ENCODE measurements at regions not wholly inside any gene's neighbourhood (a gene's known extent, or its start where the extent isn't known, plus 50 kb on each side); places are given as distances from the start of the nearest gene placed in this dataset.

DNA sequence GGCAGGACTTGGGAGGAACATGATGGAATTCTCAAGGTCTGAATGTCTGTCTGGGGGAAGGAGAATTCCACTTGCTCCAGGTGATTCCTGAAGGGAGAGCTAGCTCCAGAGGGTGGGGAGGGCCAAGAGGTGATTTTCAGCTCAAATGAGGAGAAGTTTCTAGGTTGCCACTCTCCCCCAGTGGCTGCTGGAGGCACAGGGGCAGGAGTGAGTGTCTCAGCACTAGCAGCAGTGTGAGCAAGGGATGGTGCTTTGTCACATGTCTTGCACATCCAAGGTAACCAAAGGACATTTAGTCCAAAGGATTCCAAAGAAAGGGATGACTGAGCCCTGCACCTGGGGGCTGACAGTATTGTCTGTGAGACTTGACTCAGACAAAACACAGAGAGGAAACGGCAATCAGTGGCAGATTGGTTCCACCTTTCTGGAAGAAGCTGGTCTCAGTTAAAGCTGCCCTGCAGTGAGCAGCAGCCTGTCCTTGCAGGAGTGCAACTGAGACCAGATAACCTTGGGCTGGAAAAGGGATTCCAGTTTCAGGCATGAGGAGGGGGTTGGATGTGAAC lies 51.2 kb upstream of the PCBD1 start:
- no peak for DNase-seq

DNA sequence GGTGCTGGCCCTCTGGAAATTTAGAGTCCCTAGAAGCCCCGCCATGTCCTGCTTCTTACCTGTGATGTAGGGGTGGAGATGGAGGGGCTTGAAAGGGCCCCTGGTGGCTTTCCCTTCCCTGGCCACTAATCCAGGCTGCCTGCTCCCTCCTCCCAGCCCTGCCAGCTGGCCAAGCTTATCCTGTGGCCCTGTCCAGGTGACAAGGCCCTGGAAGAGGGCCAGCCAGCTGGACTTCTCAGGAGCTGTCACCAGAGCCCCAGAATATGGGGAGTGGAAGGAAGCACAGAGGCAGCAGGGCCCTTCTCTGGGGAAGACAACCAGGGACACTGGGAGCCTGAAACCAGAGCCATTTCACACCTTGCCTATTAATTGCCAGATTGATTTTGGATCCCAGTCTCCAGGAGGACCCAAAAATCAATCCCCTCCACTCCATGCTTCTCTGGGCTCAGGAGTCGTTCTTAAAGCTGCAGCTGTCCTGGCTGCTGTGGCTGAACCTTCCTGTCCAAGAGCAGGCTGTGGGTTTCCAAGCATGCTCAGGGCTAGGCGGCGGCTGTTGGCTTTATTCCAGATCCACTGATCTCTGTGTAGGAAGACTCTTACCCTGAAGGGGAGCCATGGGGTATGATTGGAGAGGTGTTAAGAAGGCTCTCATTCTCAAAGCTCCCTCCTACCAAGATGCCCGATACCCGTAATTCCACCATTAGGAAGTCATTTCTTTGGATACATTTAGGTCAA lies 52.6 kb upstream of the PCBD1 start:
- no peak for DNase-seq

DNA sequence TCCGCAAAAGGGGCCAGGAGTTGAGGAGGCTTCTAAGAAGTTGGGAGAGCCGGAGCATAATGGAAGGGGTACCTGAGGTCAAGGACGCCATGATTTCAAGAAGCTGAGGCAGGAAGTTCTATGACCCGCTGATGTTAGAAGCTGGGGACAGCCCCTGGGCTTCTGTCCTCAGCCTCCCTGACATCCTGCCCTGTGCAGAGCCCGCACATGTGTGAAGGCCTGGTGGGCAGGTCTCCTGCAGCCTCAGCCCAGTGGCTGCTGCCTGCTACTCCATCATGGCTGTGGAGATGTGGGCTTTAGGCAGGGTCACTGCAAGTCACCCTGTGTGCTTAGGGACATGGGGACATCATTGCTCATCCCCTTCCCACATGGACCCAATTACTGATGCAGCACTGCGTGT lies 53.8 kb upstream of the PCBD1 start:
- no peak for DNase-seq

DNA sequence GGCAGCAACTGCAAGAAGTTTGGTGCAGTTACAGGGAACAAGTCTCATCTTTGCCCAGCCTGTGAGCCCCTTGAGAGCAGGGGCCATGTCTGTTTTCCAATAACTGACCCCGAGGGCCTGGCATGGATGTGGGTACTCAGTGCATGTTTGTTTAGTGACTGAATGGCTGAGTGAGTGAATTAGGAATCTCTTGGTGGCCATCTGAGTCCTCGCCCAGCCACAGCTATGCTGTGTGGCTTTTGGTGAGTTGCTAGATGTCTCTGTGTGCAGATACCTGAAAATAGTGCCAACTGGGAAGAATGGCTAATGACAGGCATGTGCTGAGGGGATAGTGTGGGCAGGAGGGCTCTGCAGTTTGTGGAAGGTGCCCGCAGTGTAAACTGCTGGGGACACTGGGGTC lies 54.4 kb upstream of the PCBD1 start:
- DNase-seq: no peak

DNA sequence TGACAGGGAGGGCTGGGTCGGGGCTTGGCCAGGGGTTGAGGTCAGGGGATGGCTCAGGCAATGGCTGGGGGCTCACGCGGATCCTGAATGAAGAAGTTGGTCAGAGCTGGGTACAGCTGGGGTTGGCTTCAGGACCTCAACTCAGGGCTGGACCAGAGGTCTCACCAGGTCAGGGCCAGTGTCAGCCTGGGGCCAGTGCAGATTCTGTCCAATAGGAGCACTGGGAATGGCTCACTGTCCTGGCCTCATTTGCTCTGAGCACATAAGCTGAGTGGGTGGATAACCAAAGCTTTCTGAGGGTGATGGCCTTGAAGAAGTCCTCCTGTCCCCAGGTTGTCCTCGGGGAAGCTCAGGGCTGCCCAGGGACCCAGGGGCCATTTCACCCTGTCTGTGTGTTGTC lies 54.9 kb upstream of the PCBD1 start:
- DNase-seq: no peak

DNA sequence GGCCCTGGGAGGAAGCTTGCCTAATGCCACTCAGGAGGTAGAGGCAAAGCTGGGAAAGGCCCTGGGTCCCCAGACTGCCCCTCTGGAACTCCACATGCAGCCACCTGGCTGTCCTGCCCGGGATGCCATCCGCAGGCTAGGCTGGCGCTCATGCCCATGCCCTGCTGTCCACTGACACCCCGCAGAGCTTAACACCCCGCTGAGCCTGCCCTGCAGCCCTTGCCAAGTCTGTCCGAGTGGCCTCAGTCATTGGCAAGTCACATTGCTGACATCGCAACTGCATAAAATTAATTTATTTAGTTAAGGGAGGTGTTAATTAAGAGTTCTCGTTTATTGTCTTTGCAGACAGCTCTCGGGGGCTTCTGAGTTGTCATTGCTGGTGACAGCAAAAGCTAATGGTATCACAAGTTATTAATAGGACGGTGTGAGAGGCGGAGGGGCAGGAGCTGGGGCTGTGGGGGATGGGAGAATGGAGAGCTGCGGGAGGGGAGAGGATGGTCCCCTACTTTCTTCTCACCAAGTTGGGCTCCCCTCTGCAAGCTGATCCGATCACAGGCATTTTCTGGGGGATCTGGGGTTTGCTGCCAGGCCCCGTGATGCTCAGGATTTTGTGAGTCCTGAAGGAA lies 55.6 kb upstream of the PCBD1 start:
- no peak for DNase-seq

DNA sequence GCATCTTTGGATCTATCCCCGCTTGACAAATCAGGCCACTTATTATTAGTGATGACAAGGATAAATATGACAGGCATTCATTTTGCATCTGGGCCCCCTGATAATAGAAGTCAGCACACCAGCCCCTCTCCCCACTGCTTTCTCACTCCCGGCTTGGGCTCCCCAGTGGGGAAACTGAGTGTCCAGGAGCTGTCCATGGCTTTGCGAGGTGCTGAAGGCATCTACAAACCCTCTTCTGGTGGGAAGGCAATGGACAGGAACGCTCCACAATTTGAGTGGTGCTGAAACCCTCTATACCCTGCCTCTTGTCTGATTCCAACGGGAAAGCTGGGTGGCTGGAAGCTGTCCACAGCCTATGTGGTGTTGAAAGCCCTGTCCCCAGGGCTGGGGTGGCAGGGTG lies 61.7 kb upstream of the PCBD1 start:
- no peak for DNase-seq

DNA sequence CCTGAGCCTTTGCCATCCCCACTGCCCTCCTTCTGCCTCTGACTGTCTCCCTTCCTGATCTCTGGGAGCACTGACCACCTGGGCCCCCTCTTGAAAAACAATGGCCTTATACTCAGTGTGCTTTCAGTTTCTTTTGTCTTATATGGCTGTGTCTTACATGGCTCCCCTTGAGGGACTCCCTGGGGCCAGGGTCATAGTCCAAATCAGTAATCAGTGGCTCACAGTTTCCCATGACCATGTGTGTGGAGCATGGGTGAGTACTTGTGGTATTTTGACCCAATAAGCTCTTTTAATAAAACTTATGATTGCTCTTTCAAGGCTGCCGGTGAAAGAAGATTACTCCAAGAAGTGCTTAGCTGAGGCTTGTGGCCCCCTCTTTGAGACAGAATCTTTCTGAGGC lies 62.4 kb upstream of the PCBD1 start:
- no peak for DNase-seq

DNA sequence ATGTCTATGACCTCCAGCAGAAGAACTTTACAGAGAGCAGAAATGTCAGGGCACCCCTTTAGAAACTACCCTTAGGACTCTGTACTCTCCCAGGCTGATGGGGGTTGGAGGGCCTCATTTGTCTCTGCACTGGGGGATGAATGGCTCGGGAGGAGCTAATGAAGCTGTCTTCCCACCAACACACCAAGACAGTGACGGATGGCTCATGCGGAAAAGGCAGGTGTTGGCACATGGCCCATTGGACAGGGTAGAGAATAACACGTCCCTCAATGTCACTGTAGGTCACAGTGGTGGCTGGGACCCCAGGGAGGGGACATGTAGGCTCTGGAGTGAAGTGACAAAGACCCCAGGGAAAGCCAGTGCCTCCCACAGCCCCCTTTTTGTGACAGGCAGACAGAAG lies 64.0 kb upstream of the PCBD1 start:
- DNase-seq: no peak

DNA sequence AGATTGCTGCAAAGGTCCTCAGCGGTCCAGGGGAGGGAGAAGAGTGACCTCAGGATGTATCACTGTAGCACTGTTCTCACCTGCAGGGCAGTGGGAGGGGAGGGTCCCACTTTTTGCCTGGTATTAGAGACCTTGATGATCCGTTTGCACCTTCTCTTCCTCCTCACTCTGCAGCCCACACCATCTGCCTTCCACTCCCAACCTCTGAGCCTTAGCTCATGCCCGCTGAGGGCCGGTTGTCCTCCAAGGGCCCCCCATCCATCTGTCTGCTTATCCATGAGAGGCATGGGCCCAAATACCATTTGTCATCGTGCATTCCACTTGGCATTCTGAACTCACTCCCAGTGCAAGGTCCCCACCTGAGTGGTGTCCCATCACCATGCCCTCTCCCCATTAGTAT lies 64.6 kb upstream of the PCBD1 start:
- no peak for DNase-seq

DNA sequence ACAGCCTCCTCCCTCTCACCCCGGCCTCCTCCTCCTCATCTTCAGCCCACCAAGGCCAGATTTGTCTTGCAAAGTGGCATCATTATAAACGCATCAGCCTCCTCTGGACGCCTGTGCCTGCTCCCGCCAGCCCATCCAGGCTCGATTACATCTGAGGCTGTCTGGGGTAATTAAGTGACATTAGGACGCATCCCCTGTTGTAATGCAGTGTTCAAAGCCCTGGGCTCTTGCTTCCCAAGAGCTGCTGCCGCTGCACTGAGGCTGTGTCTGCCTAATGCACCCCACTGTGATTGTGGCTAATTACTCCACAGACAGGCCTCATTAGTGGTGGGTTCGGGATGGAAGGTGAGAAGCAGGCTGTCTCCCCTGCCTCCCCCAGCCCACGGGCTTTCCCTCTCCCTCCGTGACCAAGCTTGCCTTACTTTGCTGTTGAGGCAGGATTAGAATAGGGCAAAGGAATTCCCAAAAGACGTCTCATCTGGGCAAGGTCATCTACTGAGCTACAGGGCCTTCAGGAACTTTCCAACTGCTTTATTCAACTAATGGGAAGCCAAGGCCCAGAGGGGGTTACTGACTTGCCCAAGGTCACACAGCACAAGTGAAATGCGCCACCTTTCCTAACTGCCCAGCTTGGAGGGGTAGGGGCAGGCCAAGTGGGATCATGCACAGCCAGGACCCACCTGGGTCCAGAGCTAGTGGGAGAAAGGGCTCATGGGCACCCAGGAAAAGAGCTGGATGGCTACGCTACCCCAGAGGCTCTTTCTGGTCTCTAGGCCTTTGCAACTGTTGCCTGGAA lies 66.2 kb upstream of the PCBD1 start:
- no peak for DNase-seq

DNA sequence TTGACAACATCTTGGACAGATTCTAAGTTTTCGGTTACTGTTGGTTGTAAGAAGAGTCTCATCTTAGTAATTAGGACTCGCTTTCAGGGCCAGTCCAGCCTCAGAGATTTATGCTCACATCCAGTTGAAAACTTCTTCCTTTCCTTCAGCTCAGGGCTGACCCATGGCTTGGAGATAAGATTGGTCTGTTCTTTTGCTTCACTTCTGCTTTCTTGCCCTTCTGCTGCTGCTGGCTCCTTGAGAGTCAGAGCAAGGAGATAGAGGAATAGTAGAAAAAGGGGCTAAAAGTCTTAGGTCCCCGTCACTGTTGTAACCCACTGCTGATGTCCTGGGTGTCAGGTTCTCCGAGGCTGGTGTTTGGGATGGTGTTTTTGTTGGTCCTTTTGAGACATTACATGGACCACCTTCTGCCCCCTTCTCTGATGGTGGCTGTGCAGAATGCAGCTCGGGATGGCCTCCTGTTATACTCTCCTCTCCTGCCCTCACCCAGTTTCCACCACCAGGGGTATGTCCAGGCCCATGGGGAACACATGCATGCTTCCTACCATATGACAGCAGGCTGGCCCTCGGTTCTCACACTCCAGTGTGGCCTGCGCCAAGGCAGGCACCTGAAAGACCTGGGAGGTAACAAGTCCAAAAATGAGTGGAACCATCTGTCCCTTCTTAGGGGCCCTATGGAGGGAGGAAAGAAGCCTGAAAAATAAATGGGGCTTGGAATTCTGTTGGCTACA lies 67.8 kb upstream of the PCBD1 start:
- DNase-seq: no peak

DNA sequence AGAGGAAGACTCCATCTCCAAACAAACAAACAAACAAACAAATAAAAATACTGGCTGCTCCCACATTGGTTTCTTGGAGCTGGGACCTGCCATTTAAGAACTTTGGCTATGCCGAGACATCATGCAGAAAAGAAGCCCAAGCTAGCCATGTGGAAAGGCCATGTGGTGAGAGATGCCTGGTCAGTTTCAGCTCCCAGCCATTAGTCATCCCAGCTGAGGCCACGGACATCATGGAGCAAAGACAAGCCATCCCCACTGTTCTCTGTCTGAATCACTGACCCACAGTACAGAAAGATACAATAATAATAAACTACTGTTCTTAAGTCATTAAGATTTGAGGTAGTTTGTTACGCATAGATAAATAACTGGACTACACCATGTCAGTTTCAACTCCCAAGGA lies 70.0 kb upstream of the PCBD1 start:
- no peak for DNase-seq

DNA sequence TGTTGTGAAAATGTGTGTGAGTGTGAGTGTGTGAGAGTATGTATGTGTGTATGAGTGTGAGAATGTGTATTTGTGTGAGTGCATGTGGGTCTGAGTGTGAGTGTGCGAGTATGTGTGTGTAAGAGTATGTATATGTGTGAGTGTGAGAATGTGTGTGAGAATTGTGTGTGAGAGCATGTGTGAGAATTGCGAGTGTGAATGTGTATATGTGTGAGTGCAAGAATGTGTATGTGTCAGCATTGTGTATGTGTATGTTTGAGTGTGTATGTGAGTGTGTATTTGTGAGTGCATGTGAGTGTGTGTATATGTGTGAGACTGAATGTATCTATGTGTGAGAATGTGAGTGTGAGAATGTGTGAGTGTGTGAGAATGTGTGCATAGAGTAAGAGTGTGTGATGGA lies 72.0 kb upstream of the PCBD1 start:
- no peak for DNase-seq

DNA sequence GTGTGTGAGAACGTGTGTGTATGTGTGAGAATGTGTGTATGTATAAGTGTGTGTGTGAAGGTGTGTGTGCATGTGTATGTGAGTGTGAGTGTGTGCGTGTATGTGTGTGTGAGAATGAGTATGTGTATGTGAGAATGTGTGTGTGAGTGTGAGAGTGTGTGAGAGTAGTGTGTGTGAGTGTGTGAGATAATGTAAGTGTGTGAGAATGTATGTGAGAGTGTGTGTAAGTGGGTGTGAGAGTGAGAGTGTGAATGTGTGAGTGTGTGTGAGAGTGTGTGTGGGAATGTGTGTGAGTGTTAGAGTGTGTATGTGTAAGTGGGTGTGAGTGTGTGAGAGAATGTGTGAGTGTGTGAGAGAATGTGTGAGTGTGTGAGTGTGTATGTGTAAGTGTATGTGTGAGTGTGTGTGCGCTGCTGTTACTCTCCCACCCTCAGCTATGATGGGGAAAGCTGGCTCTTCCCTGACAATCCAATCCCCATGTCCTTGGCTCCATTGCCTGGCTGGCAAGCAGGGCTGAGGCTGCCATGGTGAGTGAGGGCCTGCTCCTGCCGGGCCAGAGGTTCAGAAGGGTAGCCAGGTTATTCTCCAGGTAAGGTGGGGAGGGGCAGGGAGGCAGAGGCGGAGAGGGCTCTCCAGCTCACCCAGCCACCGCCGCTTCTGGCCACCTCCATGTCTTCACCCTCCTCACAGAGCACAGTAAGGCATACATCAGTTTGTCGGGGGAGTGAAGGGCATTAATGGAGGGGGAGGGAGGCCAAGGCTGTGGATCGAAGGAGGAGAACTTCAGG lies 72.6 kb upstream of the PCBD1 start:
- DNase-seq: no peak

DNA sequence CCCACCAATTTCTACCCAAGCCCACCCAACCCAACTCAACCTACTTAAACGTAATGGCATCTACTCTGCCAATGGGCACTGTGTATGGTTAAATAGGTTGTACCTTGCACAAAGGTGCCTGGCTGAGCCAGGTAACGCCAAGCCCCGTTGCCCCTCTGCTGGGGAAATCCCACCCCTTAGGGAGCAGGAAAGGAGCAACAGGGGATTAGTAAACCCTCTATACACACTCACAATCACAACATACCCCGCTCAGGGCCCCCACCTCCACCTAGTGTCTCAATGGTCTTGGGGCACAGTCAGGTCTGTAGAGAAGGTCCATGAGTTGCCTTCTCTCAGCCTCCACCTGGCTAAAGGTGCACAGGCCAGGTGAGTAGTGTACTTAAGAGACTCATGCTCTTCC lies 74.3 kb upstream of the PCBD1 start:
- no peak for DNase-seq

DNA sequence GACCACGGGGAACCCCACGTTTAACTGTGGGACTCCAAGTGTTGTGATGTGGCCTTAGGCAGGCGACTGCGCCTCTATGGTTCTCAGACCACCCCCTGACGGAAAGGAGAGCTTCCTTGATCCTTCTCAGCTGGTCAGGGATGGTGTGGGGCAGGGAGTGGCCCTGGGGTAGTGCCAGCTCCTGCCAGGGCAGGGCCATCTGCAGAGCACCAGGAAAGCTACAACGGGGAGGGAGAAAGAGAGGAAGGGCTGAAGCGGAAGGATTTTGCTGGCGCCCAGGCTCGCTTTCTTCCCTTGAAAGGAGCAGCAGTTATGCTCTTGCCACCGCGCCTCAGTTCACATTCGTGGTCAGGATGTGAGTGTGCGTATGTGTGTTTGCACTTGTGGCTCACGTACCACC lies 74.9 kb upstream of the PCBD1 start:
- DNase-seq: no peak

DNA sequence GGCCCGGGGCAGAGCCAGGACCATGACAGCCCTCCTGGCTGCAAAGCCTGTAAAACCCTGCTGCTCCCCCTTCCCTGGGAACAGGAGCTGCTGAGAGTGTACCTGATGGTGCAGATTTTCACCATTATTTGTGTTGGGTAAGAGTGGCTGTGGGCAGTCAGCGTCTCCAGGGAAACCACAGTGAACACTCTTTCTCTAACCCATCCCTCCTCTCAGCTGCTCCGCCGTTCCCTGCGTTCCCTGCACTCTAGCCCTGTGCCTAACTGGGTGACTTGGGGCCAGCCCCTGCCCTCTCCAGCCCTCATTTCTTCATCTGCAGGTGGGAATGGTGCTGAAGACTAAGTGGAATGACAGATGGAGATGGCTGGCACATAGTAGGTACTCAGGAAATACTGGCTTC lies 75.9 kb upstream of the PCBD1 start:
- no peak for DNase-seq

DNA sequence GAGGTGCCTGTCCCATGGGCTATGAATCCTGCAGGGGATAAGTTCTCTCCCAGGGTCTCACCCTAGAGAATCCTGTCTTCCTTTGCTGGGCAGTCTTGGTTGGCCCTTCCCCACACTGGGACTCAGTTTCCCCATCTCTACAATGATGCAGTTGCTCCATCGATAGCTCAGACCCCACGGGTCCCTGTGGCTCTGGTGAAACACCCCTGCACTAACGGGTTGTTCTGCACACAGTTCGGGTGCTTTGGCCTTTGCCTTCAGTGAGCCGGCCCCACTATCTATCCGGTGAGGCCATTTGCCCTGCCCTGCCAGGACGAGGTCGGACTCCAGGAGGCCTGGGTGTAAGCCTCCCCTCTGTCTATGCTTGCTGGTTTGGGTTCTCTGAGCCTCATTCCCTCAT lies 76.5 kb upstream of the PCBD1 start:
- DNase-seq: no peak

DNA sequence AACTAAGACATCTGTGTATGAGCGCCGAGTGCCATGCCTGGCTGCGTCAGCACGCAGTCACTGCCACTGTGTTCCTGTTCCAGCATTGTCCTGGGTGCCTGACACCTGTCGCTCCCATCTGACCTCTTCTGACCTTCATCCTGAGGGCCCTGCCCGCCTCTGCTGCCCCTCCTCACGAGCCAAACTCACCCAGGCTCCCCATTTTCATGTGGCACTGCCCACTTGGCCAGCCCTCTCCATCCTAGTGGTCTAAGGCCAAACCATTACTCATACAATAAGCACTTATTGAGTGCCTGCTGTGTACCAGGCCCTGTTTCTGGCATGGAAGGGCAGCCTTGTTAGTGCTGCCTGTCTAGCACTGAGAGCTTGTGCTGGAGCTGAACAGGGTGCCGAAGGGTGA lies 77.2 kb upstream of the PCBD1 start:
- no peak for DNase-seq

DNA sequence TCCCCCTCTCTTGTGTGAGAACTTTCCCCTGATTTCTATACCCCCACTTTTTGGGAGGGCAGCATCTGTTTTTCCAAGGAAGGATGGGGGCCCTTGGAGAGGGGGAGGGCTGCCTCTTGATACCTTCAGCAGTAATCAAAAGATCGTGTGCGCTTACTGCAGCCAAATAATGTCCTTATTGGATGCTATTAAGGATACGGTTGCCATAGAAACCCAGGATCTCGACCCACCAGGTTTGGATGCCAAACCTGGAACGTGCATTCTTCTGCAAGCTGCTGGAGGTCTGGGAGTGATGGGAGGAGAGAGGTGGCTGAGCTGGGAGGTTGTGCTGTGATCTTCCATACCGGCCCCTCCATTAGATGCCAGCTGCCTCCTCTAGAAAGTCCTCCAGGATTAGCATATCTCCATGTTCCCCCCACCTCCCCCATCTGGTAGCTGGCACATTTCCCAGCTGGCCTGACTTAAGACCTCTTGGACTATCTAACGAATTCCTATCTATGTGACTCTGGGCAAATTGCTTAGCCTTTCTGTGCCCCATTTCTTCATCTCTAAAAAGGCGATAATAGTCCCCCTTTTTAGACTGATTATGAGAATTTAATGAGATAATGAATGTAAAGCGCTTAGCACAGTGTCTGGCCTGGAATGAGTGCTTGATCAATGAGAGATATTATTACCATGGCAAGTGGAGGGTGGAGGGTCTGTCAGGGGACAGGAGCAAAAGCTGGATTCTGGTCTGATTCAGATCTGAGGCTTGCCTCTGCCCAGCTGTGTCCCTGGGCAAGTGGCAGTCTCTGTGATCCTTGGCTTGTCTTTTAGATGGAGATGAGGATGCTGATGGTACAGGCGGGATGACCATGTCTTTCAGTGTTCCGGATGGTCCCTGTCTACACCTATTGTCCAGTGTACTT lies 78.5 kb upstream of the PCBD1 start:
- no peak for DNase-seq

All from NCI-H2171 treated with DMSO at 0.1 percent for 48 hours (cell line).